Thymus (tissue), 11 donors: ENCODE measurements at regions not wholly inside any gene's neighbourhood (a gene's known extent, or its start where the extent isn't known, plus 50 kb on each side); places are given as distances from the start of the nearest gene placed in this dataset.
"Not testable (repeated sequence)": the region's sequence is repeated elsewhere in the genome, so short reads cannot be mapped to it uniquely, and the experiment has no call there.

ENCODE experiments used
- DNase-seq, 9 donors: peaks; one replicate each; pipeline ENCODE4 v3.0.0-alpha.2; 2013; ENCODE audit warnings: low spot score in 9 of 9, low read depth in 6 of 9, missing footprints in 1 of 9
- H3K27ac ChIP-seq, 2 donors: one replicate each; pipeline ENCODE4 v1.5.1; 2013; ENCODE audit warnings: control low read depth in 1 of 2, low read depth in 1 of 2, low read length in 1 of 2, mild to moderate bottlenecking in 1 of 2, moderate library complexity in 1 of 2
- H3K27me3 ChIP-seq, 2 donors: one replicate each; pipeline ENCODE4 v1.5.1; 2013; ENCODE audit warnings: low read length in 1 of 2; ENCODE audit not compliant: control insufficient read depth in 2 of 2, insufficient read depth in 1 of 2
- H3K36me3 ChIP-seq, 2 donors: one replicate each; pipeline ENCODE4 v1.5.1; 2013; ENCODE audit warnings: low read length in 1 of 2, mild to moderate bottlenecking in 1 of 2, moderate library complexity in 1 of 2; ENCODE audit not compliant: control insufficient read depth in 2 of 2, insufficient read depth in 2 of 2
- H3K4me1 ChIP-seq, 2 donors: one replicate each; pipeline ENCODE4 v1.5.1; 2013; ENCODE audit warnings: low read length in 2 of 2; ENCODE audit not compliant: control insufficient read depth in 2 of 2, insufficient read depth in 2 of 2
- H3K4me3 ChIP-seq, 2 donors: one replicate each; pipeline ENCODE4 v1.5.1; 2013; ENCODE audit warnings: low read length in 2 of 2, control low read depth in 1 of 2, mild to moderate bottlenecking in 1 of 2
- H3K9me3 ChIP-seq, 2 donors: one replicate each; pipeline ENCODE4 v1.5.1; 2013; ENCODE audit warnings: low read length in 1 of 2, mild to moderate bottlenecking in 1 of 2; ENCODE audit not compliant: control insufficient read depth in 2 of 2, insufficient read depth in 1 of 2
- WGBS: extraction: QIAGEN DNeasy Blood & Tissue Kit; methylation state at CpG from one replicate; pipeline ENCODE4 v1.1.7; 2013; 5-methylcytosine and 5-hydroxymethylcytosine counted together
- donor health status: healthy.

DNA sequence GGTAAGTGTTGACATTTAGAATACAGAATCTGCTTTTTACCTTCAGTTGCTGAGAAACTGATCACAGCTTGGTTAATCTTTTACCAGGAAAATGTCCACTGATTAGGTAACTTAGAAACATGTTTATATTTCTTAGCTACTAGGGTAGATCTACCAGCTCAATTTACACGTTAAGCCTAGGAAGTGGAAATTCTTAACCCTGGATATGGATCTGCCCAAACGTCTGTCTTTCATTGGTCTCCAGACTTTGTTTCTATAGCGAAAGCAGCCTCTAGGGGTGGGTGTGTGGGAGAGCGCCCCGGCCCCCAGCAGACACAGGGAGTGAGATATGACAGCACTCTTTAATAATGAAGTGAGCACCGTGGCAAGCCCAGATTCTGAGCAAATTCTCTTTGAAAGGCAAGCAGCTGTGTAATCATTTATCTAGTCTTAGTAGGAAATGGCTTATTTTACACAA is 141.6 kb upstream of the ZNF608 start:
- DNase-seq = no peak
- H3K27ac ChIP-seq = no peak overlapping the region

DNA sequence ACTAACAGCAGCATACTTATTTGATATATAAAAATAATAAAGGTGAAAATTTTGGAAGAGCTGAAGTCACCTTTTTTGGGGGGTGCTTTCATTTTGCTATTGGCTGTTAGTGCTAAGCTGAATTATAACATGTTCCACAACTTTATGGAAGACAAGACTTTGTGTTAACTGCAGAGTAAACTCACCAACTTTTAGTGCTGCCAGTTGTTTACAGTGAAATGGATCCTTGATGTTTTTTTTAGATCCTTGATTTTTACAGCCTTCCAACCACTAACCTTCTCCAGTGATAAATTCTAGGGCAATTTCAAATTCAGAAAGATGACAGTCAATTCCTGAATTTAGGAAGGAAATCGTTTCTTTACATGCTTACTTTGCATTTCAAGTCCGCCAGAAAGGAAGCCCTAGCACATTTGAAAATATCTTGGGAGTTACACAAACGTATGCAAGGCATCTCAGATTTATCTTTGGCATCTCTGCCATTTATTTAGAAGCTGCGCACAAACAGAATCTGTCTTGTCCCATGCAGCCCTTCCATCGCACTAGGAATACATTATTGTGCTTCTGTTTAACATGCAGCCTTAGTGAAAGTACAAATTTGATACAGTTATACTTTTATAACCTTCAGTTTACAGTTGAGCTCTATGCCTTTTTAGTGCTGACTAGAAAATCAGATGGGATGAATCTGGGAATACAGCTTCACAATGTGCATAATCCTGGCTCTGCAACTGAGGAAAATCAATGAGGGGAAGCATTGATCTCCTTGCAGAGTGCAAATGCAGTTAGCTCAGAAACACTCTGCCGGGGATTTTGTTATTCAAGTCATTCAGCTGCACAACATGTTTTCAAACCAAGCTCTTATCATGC is 142.4 kb upstream of the ZNF608 start:
- no peaks in the 10 kb centered on the region for H3K9me3 ChIP-seq
- H3K27me3 ChIP-seq = no peaks in the 10 kb centered on the region
- no peak overlapping the region for H3K27ac ChIP-seq
- no peak overlapping the region for H3K4me3 ChIP-seq
- DNase-seq = no peak
- no peaks in the 10 kb centered on the region for H3K36me3 ChIP-seq
- WGBS = 85% methylated on average over 6 of the region's 6 CpGs
- H3K4me1 ChIP-seq = no peaks in the 10 kb centered on the region

More for the DNA sequence above, 141.6 kb upstream of the ZNF608 start:
- H3K4me1 ChIP-seq = no peaks in the 10 kb centered on the region
- no peak overlapping the region for H3K4me3 ChIP-seq
- WGBS = 84% methylated on average over 6 of the region's 6 CpGs
- no peaks in the 10 kb centered on the region for H3K27me3 ChIP-seq
- no peaks in the 10 kb centered on the region for H3K36me3 ChIP-seq
- H3K9me3 ChIP-seq = no peaks in the 10 kb centered on the region

- WGBS = 93% methylated on average over 2 of the region's 2 CpGs
- no peaks in the 10 kb centered on the region for H3K4me1 ChIP-seq
- H3K27me3 ChIP-seq = no peaks in the 10 kb centered on the region
- no peak for DNase-seq
- H3K4me3 ChIP-seq = no peak overlapping the region
- no peaks in the 10 kb centered on the region for H3K36me3 ChIP-seq
- no peaks in the 10 kb centered on the region for H3K9me3 ChIP-seq
- no peak overlapping the region for H3K27ac ChIP-seq
Observed at GRCh38 chr5:124889486-124889825, 143.0 kb upstream of the ZNF608 start.

GRCh38 chr5:124889850-124890249 is 143.4 kb upstream of the ZNF608 start:
- Histone ChIP-seq H3K4me1 (no peaks in the 10 kb centered on the region), H3K27me3 (no peaks in the 10 kb centered on the region), H3K27ac (no peak overlapping the region), H3K4me3 (no peak overlapping the region), H3K9me3 (no peaks in the 10 kb centered on the region), H3K36me3 (no peaks in the 10 kb centered on the region)
- DNase-seq = no peak
- WGBS = 78% methylated on average over 5 of the region's 5 CpGs

- not testable (repeated sequence) for H3K4me3 ChIP-seq, H3K9me3 ChIP-seq, H3K27me3 ChIP-seq, H3K4me1 ChIP-seq, H3K27ac ChIP-seq, DNase-seq, H3K36me3 ChIP-seq
- 88% methylated on average over 4 of the region's 4 CpGs for WGBS
Observed at GRCh38 chr5:124890442-124890841, 144.0 kb upstream of the ZNF608 start.

DNA sequence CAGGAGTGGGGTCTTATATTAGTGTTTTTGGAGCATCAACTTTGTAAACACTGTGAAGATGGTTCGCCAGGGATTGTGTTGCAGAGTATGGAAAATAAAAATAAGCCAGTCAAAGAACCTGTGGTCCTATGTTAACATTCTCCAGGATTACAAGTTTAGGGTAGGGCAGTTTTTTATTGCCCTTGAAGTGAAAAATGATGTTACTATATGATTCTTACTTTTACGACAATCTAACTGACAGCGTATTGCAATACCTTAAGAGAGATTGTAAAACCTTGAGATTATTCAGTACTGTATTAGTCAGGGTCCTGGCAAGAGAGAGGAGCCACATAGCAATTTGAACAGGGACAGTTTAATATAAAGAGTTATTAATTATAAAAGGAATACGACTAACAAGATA is 144.7 kb upstream of the ZNF608 start:
- Histone ChIP-seq H3K4me1 (no peaks in the 10 kb centered on the region), H3K4me3 (no peak overlapping the region), H3K9me3 (no peaks in the 10 kb centered on the region), H3K27ac (no peak overlapping the region), H3K36me3 (no peaks in the 10 kb centered on the region), H3K27me3 (no peaks in the 10 kb centered on the region)
- DNase-seq = no peak
- WGBS = 96% methylated on average over 4 of the region's 4 CpGs

GRCh38 chr5:124892185-124892848 is 145.9 kb upstream of the ZNF608 start:
- no peak for DNase-seq
- WGBS = 97% methylated on average over 48 of the region's 48 CpGs
- H3K27me3 ChIP-seq = no peaks in the 10 kb centered on the region

GRCh38 chr5:124894541-124894940 is 148.1 kb upstream of the ZNF608 start:
- H3K27ac ChIP-seq = no peak overlapping the region
- H3K9me3 ChIP-seq = no peaks in the 10 kb centered on the region
- no peaks in the 10 kb centered on the region for H3K4me1 ChIP-seq
- DNase-seq = no peak
- 95% methylated on average over 4 of the region's 4 CpGs for WGBS
- no peaks in the 10 kb centered on the region for H3K27me3 ChIP-seq
- no peaks in the 10 kb centered on the region for H3K36me3 ChIP-seq
- H3K4me3 ChIP-seq = no peak overlapping the region

More at GRCh38 chr5:124892185-124892848, 145.9 kb upstream of the ZNF608 start:
- H3K9me3 ChIP-seq = no peaks in the 10 kb centered on the region
- H3K4me3 ChIP-seq = no peak overlapping the region
- no peaks in the 10 kb centered on the region for H3K36me3 ChIP-seq
- H3K4me1 ChIP-seq = no peaks in the 10 kb centered on the region
- H3K27ac ChIP-seq = no peak overlapping the region

DNA sequence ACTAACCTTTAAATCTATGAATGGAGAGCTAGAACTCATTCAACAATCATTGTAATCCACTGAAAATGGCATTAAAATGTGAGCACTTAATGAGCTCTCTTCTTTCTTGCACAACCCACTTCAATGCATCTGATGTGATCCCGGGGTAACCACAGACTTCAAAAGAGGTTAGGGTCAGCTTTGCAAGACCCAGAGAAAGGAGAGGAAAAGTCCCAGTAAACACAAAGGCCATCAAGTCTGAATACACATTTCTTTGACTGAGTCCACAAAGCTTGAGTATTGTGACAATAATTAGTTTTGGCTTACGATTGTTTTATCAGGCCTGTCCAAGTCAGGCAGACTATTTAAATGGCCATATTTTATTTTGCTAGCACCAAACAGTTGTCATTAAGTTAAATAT is 148.8 kb upstream of the ZNF608 start:
- no peaks in the 10 kb centered on the region for H3K4me1 ChIP-seq
- H3K9me3 ChIP-seq = no peaks in the 10 kb centered on the region
- no peaks in the 10 kb centered on the region for H3K36me3 ChIP-seq
- no peak overlapping the region for H3K27ac ChIP-seq
- 74% methylated on average over 2 of the region's 2 CpGs for WGBS
- H3K4me3 ChIP-seq = no peak overlapping the region
- DNase-seq = no peak
- no peaks in the 10 kb centered on the region for H3K27me3 ChIP-seq
